Spleen (tissue), 7 donors: ENCODE measurements at regions not wholly inside any gene's neighbourhood (a gene's known extent, or its start where the extent isn't known, plus 50 kb on each side); places are given as distances from the start of the nearest gene placed in this dataset.

Experiments
- POLR2A ChIP-seq, 3 donors: fragments of 450-650 bp; IDR thresholded peaks; one replicate each; pipeline ENCODE4 v1.5.1; 2017; ENCODE audit warnings: antibody characterized with exemption in 3 of 3, mild to moderate bottlenecking in 1 of 3
- POLR2AphosphoS5 ChIP-seq, 3 donors: sonication (generic); formaldehyde crosslinking; IDR thresholded peaks; one replicate each; pipeline ENCODE4 v1.5.1; 2017; ENCODE audit warnings: antibody characterized with exemption in 3 of 3
- TF ChIP-seq, protein P1 (sequence below), 11 experiments: fragments of 200-600 bp in 7 of 11; fragments of 450-650 bp in 4 of 11; sonication (generic) in 4 of 11; IDR thresholded peaks in 8 of 11; conservative IDR thresholded peaks in 3 of 11; 1 replicate in 7 of 11; 2 replicates in 4 of 11; pipeline versions ENCODE4 v1.4.0 to v1.8.0; 2016 to 2021; ENCODE audit warnings: antibody characterized with exemption in 11 of 11, inconsistent platforms in 4 of 11, mild to moderate bottlenecking in 1 of 11
- donor health status: DM: no; HTN: no; CAD: no; lungs with moderate emphysema.
- donor health status: DM: no; HTN: no; CAD: no.
- donor health status: DM: no; HTN: no; CAD: no.

DNA sequence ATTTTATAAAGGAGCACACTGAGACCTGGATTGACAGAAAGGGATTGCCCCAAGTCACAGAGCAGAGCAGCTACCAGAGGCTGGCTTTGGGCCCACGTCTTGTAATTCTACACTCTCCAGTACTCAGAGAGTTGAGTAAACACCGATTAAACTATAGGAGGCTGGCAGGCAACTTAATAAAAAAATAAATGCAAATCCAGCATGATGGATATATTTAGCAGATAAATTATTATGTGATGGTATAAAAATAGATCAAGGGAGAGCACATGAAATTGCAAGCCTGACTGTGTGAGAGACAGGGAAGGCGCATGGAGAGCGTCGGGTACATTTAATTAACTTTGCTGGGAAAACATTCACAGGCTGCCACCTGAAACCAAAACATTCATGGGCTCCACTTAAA, 87.7 kb upstream of the CCL2 start:
- TF ChIP-seq, protein P1, sequence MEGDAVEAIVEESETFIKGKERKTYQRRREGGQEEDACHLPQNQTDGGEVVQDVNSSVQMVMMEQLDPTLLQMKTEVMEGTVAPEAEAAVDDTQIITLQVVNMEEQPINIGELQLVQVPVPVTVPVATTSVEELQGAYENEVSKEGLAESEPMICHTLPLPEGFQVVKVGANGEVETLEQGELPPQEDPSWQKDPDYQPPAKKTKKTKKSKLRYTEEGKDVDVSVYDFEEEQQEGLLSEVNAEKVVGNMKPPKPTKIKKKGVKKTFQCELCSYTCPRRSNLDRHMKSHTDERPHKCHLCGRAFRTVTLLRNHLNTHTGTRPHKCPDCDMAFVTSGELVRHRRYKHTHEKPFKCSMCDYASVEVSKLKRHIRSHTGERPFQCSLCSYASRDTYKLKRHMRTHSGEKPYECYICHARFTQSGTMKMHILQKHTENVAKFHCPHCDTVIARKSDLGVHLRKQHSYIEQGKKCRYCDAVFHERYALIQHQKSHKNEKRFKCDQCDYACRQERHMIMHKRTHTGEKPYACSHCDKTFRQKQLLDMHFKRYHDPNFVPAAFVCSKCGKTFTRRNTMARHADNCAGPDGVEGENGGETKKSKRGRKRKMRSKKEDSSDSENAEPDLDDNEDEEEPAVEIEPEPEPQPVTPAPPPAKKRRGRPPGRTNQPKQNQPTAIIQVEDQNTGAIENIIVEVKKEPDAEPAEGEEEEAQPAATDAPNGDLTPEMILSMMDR (IDR thresholded peaks at IDR 0.05 in 8 of 11, conservative IDR thresholded peaks at IDR 0.05 in 3 of 11) = no peak
- no peak for TF ChIP-seq POLR2AphosphoS5 (IDR thresholded peaks at IDR 0.05)
- TF ChIP-seq POLR2A (IDR thresholded peaks at IDR 0.05) = no peak
